A549 (cell line): ENCODE measurements at regions not wholly inside any gene's neighbourhood (a gene's known extent, or its start where the extent isn't known, plus 50 kb on each side); places are given as distances from the start of the nearest gene placed in this dataset.

Experiments used
- CBX8 ChIP-seq: fragments of 200-600 bp; sonication (generic); IDR thresholded peaks from 2 replicates; pipeline ENCODE4 v1.6.1; 2016
- CHD4 ChIP-seq: fragments of 200-600 bp; sonication (generic); IDR thresholded peaks from 2 replicates; pipeline ENCODE4 v1.6.1; 2016; ENCODE audit warnings: antibody characterized with exemption, mild to moderate bottlenecking, borderline replicate concordance
- CTCF ChIP-seq: fragments of >200 bp; sonication (Bioruptor Twin); formaldehyde crosslinking; IDR thresholded peaks from 3 replicates; pipeline ENCODE4 v1.5.1; 2016
- EP300 ChIP-seq, 2 experiments: fragments of >200 bp; sonication (Bioruptor Twin); formaldehyde crosslinking; IDR thresholded peaks; 2 replicates in 1 of 2; 3 replicates in 1 of 2; pipeline ENCODE4 v1.6.1; 2016 to 2017
- ESRRA ChIP-seq: fragments of 150-350 bp; IDR thresholded peaks from 2 replicates; pipeline ENCODE4 v1.6.1; 2014; ENCODE audit warnings: mild to moderate bottlenecking, low read length, borderline replicate concordance
- HDAC2 ChIP-seq: fragments of 200-600 bp; sonication (generic); IDR thresholded peaks from 2 replicates; pipeline ENCODE4 v1.6.1; 2016
- JUNB ChIP-seq: fragments of >200 bp; sonication (Bioruptor Twin); formaldehyde crosslinking; IDR thresholded peaks from 2 replicates; pipeline ENCODE4 v1.6.1; 2016
- MAFK ChIP-seq: fragments of 450-650 bp; IDR thresholded peaks from 2 replicates; pipeline ENCODE4 v1.6.1; 2014; ENCODE audit not compliant: partially characterized antibody
- POLR2A ChIP-seq: IDR thresholded peaks from 2 replicates; pipeline ENCODE4 v1.6.1; 2012; ENCODE audit warnings: mild to moderate bottlenecking, low read length
- RFX5 ChIP-seq: fragments of 450-650 bp; IDR thresholded peaks from 2 replicates; pipeline ENCODE4 v1.7.1; 2014; ENCODE audit warnings: antibody characterized with exemption, mild to moderate bottlenecking, moderate library complexity
- USF2 ChIP-seq: fragments of 450-650 bp; IDR thresholded peaks from 2 replicates; pipeline ENCODE4 v1.6.1; 2014; ENCODE audit warnings: antibody characterized with exemption
- ZSCAN20 ChIP-seq: fragments of 250-450 bp; sonication (Bioruptor Pico); IDR thresholded peaks from 2 replicates; pipeline ENCODE4 v1.8.0; 2022; ENCODE audit warnings: mild to moderate bottlenecking, moderate library complexity
- TF ChIP-seq, protein P1 (sequence below): IDR thresholded peaks from 2 replicates; pipeline ENCODE4 v1.6.1; 2012
- TF ChIP-seq, protein P2 (sequence below): fragments of 200-600 bp; sonication (generic); IDR thresholded peaks from 2 replicates; pipeline ENCODE4 v1.6.1; 2016; ENCODE audit warnings: antibody characterized with exemption, mild to moderate bottlenecking, moderate library complexity

GRCh38 chr4:107520368-107520767, 199.7 kb downstream of the PAPSS1 start:
- TF ChIP-seq USF2 (no peak), POLR2A (no peak), CHD4 (no peak), CBX8 (no peak), CTCF (no peak), MAFK (no peak), ESRRA (no peak), RFX5 (no peak), JUNB (no peak), HDAC2 (no peak), EP300 (IDR thresholded peaks at IDR 0.05) (no peak), ZSCAN20 (CRISPR knock-in tag) (no peak)
- TF ChIP-seq, protein P1, sequence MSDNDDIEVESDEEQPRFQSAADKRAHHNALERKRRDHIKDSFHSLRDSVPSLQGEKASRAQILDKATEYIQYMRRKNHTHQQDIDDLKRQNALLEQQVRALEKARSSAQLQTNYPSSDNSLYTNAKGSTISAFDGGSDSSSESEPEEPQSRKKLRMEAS = no peak
- TF ChIP-seq, protein P2, sequence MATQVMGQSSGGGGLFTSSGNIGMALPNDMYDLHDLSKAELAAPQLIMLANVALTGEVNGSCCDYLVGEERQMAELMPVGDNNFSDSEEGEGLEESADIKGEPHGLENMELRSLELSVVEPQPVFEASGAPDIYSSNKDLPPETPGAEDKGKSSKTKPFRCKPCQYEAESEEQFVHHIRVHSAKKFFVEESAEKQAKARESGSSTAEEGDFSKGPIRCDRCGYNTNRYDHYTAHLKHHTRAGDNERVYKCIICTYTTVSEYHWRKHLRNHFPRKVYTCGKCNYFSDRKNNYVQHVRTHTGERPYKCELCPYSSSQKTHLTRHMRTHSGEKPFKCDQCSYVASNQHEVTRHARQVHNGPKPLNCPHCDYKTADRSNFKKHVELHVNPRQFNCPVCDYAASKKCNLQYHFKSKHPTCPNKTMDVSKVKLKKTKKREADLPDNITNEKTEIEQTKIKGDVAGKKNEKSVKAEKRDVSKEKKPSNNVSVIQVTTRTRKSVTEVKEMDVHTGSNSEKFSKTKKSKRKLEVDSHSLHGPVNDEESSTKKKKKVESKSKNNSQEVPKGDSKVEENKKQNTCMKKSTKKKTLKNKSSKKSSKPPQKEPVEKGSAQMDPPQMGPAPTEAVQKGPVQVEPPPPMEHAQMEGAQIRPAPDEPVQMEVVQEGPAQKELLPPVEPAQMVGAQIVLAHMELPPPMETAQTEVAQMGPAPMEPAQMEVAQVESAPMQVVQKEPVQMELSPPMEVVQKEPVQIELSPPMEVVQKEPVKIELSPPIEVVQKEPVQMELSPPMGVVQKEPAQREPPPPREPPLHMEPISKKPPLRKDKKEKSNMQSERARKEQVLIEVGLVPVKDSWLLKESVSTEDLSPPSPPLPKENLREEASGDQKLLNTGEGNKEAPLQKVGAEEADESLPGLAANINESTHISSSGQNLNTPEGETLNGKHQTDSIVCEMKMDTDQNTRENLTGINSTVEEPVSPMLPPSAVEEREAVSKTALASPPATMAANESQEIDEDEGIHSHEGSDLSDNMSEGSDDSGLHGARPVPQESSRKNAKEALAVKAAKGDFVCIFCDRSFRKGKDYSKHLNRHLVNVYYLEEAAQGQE = no peak
